HG02588 (cell line): ENCODE measurements at regions not wholly inside any gene's neighbourhood (a gene's known extent, or its start where the extent isn't known, plus 50 kb on each side); places are given as distances from the start of the nearest gene placed in this dataset.
A peak's percentile ranks its signal among the peaks of the same experiment; 100 is the strongest.
"Not testable (repeated sequence)": the region's sequence is repeated elsewhere in the genome, so short reads cannot be mapped to it uniquely, and the experiment has no call there.

Source experiments
- ATAC-seq: cut with Tn5 transposase; IDR thresholded peaks from one replicate; pipeline ENCODE4 v1.9.1; 2021; ENCODE audit warnings: mild to moderate bottlenecking, moderate library complexity; ENCODE audit not compliant: unreplicated experiment

DNA sequence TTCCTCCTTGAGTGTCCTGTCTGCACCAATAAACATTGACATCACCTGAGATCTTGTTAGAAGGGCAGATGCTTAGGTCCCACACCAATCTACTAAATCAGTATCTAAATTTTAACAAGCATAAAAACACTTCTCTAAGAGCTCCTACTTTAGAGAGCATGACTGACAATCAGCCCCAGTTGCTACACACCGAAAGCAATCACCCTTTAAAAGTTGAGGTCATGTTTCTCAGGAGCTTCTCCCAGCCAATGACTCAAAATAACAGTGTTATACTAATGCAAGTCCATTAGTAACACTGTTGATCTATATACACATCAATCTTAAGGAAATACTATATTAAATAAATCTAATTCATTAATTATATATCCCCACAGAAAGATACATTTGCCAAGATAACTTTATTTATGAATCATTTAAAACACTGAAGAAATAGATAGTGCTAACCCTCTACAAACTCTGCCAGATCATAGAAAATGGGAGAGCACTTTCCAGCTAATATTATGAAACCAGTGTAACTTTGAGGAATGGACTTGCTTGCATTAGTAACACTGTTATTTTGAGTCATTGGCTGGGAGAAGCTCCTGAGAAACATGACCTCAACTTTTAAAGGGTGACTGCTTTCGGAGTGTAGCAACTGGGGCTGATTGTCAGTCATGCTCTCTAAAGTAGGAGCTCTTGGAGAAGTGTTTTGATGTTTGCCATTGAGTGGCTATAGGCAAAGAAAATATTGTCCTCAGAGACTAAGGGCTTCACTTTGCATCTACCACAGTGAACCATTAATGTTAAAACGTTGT, 109.8 kb upstream of the HDX start:
- ATAC-seq, result no peak

DNA sequence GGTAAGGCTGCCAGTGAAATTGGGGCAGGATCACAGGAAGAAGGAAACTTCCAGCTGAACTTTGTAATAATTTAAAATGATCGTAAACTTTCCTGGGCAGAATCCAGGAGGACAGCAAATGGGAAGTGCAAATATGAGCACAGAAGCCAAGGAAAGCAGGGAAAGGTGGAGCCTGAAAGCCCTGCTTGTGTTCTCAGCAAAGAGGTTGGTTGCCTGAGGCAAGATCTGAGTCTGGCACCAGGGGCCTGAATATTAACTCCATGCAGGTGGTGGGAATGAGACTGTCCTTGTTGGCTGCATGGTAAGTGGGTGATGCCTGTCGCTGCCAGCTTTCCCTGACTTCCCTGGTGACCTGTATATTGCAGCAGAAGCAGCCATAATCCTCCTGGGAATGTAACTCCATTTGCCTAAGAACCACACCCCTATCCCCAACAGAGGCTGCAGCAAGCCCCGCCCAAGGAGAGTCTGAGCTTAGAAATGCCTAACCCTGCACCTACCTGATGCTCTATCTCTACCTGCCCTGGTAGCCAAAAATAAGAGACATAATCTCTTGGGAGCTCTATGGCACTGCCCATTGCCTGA, 132.0 kb upstream of the HDX start:
- ATAC-seq, result no peak

DNA sequence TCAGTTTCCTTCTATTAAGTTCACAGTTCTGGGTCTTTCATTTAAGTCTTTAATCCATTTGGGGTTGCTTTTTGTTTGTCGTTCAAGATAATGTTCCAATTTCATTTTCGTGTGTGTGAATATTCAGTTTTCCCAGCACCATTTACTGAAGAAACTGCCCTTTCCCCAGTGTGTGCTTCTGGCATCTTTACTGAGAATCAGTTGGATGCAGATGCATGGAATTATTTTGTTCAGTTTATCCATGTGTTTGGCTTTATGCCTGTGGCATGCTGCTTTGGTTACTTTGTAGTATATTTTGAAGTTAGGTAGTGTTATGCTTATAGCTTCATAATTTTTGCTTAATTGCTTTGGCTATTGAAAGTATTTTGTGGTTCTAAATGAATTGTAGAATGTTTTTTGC, 163.8 kb upstream of the HDX start:
- no peak for ATAC-seq

DNA sequence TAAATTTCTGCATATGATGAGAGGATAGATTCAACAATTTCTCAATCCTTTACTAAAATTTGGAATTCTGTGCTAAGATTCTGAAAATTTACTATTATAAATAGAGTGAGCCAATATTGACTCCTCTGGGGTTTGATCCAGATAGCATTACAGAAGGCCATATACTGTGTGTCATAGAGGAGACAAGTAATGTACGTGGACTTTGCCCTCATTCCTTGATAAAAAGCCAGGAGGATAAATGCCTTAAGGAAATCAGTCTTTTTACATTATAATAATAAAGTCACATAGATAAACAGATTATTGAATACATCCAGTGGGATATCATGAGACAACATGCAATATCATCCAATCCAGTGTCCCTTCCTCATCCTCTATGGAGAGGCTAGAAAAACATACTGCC, 188.0 kb upstream of the HDX start:
- no peak for ATAC-seq

DNA sequence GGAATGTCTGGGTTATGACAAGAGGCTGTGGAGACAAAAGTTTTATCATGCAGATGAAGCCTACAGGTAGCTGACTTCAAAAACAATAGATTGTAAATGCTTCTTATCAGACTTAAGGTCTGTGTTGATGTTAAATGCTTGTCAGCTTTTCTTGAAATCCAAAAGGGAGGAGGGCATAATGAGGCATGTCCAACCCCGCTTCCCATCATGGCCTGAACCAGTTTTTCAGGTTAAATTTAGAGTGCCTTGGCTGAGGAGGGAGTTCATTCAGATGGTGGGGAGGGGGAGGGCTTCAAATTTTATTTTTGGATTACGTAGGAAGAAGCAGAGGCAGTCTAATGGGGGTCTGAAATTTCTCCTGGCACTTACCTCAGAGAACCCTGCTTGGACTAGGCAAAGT, 207.7 kb upstream of the HDX start:
- no peak for ATAC-seq

DNA sequence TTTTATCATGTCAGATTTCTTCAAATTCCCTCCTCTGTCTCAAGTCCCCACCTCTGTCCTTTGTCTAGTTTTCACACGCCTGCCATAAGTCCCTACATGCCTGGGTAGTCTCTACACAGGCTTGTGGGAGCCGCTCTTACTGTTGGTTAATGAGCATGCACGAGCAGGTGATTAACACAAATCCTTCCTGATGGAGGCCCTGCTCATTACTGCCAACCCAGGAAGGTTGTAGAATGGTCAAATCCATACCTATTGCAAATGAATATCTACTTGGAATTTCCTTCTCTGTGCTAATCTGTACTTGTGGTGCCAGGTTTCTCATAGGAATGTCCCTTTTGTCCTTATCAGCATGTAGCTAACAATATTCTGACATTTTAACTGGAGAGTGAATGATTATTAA, 208.4 kb upstream of the HDX start:
- no peak for ATAC-seq

DNA sequence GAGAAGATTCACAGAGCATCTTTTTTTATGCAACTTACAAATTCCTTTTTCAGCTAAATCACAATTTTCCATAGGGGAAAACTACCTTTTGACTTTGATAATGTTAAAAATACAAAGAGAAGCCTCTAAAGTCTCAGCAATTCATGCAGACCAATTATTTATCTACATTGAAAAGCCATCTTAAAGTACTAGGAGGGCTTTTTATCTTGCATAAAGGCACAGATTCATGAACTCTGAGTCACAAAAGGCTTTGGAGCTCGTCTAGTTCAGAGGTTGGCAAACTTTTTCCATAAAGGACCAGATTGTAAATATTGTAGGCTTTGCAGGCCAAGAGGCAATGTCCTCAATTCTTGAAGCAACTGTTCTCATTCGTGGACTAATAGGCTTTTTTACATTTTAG, 210.4 kb upstream of the HDX start:
- ATAC-seq, result no peak

DNA sequence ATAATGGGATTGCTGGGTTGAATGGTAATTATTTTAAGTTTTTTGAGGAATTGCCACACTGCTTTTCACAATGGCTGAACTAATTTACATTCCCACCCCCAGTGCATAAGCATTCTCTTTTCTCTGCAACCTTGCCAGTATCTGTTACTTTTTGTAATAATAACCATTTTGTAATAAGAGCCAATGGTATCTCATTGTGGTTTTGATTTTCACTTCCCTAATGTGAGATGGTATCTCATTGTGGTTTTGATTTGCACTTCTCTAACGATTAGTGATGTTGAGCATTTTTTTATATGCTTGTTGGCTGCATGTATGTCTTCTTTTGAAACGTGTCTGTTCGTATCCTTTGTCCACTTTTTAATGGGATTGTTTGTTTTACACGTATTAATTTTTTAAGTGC, 213.1 kb upstream of the HDX start:
- no peak for ATAC-seq

- ATAC-seq, result no peak
Observed at GRCh38 chrX:84717343-84717742, 215.1 kb upstream of the HDX start.

- no peak for ATAC-seq
Observed at GRCh38 chrX:84721416-84721815, 219.2 kb upstream of the HDX start.

- ATAC-seq, result no peak
Observed at GRCh38 chrX:84724576-84724975, 222.3 kb upstream of the HDX start.

GRCh38 chrX:84729408-84729807, 227.2 kb upstream of the HDX start:
- no peak for ATAC-seq

DNA sequence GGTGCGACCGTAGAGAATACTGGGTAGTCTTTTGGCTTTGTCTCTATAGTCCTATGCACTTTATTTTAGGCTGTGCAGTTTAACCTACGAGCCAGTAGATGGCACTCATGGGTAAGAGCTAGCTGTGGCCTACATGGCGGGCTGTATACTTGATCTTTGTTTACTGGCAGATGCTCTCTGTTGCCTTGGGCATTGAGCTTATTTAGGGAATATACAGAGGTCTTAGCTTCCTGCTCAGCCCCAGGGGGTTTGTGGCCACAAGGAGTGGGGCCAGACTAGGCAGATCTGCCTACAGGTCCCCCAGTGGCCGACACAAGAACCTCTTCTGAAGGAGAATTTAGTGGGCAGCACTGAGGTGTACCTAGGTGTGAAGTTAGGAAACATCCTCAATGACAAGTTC, 227.6 kb upstream of the HDX start:
- peak; percentile 99 for ATAC-seq

GRCh38 chrX:84735025-84735424, 232.8 kb upstream of the HDX start:
- no peak for ATAC-seq

GRCh38 chrX:84737471-84737871, 235.2 kb upstream of the HDX start:
- ATAC-seq, result no peak

DNA sequence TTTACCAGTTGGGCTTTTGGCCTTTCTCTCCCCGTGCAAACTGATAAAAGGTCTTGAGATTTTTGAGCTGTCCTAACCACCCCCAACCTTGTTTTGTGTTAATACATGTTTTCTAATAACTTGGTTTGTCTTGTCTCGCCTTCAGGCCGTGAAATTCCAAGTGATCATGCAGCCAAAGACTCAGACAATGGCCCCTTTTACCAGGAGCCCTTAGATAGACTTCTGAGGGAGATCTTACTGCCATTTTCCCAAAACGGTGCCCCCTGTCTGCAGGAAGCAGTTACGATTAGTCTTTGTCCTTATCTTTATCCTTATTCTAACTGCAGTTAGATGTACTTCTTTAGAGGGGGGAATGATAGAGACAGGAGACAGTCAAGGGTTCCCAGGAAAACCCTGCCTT, 245.3 kb upstream of the HDX start:
- no peak for ATAC-seq

- no peak for ATAC-seq
Observed at GRCh38 chrX:84748965-84749656, 246.9 kb upstream of the HDX start.

GRCh38 chrX:84760560-84760959, 243.1 kb upstream of the APOOL start:
- no peak for ATAC-seq

GRCh38 chrX:84796321-84796720, 207.4 kb upstream of the APOOL start:
- no peak for ATAC-seq

DNA sequence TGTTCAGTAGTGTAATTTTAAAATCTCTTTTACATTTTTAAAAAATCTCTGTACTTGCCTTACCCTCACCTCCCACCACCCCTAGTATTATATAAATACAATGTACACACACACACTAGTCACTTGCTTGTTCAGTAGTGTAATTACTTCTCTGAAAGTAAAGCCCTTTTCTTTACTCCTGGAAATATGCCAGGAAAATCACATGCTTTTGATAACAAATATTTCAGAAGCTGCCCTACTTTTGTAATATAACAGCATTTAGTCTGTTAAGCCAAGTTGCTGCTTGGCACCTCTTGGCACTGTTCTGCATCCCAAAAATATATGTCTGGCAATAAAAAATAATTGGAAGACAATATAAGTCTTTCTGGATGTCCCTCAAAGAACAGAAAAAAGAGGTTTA, 172.8 kb upstream of the APOOL start:
- ATAC-seq, result no peak

DNA sequence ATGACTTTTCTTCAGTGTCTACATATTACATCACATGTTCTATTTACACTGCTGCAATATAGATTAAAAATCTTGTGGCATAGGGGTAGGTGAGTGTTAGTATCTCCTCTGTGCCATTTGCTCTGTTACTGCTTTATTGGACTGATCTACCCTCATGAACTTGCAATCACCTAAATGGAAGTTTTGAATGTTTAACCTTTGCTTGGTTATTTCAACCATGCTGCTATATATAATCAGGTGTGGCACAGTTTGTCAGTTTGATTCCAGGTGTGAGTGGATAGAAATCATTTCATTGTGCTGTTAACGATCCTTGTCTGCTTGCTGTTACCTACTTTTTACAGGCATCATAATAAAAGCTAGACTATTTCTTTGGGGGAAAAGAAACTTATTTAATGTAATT, 157.1 kb upstream of the APOOL start:
- ATAC-seq, result not testable (repeated sequence)

DNA sequence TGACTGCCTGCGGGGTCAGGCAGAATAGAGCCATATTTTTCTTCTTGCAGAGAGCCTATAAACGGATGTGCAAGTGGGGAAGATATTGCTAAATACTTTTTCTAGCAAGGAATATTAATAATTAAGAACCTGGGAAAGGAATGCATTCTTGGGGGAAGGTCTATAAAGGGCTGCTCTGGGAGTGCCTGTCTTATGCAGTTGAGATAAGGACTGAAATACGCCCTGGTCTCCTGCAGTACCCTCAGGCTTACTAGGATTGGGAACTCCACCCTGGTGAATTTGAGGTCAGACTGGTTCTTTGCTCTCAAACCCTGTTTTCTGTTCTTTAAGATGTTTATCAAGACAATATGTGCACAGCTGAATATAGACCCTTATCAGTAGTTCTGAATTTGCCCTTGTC, 152.5 kb upstream of the APOOL start:
- not testable (repeated sequence) for ATAC-seq
